GM12875 (cell line): ENCODE measurements at regions not wholly inside any gene's neighbourhood (a gene's known extent, or its start where the extent isn't known, plus 50 kb on each side); places are given as distances from the start of the nearest gene placed in this dataset.

Experiments
- H3K4me3 ChIP-seq: one replicate; pipeline ENCODE4 v1.5.1; 2011; ENCODE audit warnings: low read depth, low read length, control low read depth
- TF ChIP-seq, protein P1 (sequence below): IDR thresholded peaks from 2 replicates; pipeline ENCODE4 v1.5.1; 2011; ENCODE audit warnings: low read depth, mild to moderate bottlenecking, control low read depth, inconsistent platforms, low read length, moderate library complexity, borderline replicate concordance; ENCODE audit not compliant: insufficient read depth

DNA sequence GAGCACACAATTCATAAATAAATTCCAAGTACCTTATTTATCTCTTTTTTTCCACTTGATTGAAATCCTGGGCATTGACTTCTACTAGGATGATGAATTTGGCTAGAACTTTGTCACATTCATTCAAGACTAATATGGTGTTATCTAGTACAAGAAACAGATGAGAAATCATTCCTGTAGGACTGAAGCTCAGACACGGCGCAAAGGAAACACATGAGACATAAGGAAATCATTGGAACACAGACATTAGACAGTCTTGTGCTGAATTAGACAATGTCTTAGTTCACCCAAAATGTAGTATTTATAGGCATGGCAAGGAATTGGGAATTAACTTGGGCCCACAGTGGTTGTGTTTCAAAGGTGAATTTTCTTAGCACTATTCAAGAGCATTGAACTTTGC, 305.7 kb downstream of the SETD4 start:
- TF ChIP-seq, protein P1, sequence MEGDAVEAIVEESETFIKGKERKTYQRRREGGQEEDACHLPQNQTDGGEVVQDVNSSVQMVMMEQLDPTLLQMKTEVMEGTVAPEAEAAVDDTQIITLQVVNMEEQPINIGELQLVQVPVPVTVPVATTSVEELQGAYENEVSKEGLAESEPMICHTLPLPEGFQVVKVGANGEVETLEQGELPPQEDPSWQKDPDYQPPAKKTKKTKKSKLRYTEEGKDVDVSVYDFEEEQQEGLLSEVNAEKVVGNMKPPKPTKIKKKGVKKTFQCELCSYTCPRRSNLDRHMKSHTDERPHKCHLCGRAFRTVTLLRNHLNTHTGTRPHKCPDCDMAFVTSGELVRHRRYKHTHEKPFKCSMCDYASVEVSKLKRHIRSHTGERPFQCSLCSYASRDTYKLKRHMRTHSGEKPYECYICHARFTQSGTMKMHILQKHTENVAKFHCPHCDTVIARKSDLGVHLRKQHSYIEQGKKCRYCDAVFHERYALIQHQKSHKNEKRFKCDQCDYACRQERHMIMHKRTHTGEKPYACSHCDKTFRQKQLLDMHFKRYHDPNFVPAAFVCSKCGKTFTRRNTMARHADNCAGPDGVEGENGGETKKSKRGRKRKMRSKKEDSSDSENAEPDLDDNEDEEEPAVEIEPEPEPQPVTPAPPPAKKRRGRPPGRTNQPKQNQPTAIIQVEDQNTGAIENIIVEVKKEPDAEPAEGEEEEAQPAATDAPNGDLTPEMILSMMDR = no peak
- H3K4me3 ChIP-seq = no peak overlapping the region

DNA sequence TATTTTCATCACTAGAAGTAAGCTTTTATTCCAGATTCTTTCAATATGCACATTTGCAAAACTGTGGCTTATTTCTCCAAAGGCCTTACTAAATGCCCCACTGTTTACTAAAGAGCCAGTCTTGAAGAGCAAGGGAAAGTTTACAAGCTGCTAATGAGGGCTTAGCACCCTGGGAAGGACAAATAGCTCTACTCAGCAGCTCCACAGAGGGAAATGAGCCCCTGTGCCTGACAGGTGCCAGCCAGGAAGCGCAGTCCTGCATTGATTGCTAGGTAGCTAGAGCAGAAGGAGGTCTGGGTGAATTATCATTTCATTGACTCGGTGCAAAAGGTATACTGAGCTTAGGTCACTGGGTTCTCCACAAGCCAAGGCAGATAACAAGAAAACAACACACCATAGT, 307.0 kb downstream of the SETD4 start:
- H3K4me3 ChIP-seq = no peak overlapping the region
- TF ChIP-seq, protein P1 = no peak

DNA sequence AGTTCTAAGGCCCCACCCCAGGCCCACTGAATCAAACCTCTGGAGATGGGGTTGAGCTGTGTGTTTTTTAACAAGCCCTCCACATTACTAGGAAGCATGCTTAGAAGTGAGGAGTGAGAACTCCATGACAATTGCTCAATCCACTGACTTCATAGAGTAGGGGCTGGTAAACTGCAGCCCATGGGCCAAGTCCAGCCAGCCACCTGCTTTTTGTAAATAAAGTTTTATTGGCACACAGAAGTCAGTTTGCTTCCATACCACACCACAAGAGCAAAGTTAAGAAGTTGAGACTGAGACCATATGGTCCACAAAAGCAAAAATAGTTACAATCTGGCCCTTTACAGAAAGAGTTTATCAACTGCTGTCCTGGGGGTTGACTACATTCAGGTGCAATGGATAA, 309.2 kb downstream of the SETD4 start:
- H3K4me3 ChIP-seq = no peak overlapping the region

DNA sequence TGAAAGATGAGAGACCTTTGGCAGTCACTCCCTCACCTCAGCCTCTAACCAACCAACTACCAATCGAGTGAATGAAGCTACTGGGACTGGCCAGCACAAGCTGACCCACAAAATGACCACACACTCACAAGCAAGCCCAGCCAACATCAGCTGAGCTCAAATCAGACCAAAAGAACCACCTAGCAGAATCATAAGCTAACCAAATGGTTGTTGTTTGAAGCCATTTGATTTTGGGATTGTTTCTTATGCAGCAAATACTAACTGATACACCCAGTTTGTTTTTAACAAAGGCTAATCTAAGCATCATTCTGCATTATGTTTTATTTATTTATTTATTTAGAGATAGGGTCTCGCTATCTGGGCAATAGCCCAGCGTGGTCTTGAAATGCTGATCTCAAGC, 310.4 kb downstream of the SETD4 start:
- no peak overlapping the region for H3K4me3 ChIP-seq
- TF ChIP-seq, protein P1 = no peak

More for the DNA sequence above, 309.2 kb downstream of the SETD4 start:
- TF ChIP-seq, protein P1 = no peak

DNA sequence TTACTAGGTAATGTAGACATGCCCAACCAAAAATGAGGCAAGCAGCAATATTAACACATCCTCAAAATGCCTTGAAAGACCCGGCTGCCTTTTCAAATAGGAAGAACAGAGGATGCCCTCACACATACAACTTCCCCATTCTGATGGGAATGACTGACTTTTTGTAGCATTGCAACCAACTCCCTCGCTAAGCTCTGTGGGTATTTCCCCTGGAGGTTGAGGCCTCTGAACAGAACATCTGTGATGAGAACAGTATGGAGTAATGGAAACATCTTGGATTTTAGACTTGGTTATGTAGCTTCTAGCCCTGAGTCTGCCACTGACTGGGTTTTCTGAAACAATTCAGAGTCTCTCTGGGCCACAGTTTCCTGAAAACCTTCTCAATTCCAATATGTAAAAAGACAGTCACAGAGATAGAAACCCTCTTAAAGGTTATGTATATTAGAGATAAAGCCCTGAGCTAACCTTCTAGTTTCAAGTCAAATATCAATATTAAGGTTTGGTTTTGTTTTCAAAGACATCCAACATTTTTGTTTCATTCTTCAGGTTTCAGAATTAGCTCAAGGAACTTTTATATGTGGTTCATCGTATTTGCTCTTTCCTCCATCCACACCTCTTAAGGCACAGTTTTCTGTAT, 311.5 kb downstream of the SETD4 start:
- TF ChIP-seq, protein P1 = no peak
- no peak overlapping the region for H3K4me3 ChIP-seq

DNA sequence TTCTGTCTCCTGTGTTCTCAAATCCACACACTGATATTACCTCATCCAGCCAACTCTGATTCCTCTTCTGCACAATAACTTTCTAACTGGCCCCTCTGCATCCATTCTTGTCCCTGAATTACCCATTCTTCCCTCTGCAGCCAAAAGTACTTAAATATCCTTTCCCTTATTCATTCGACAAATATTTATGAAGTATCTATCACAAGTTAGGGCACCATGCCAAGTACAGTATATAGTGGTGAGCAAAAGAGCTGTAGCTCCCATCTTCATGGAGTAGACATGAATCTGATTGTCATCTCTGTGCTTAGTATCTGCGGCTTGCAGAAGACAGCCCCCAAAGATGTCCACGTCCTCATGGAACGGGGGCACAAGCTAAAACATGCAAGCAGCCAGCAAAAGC, 316.8 kb downstream of the SETD4 start:
- TF ChIP-seq, protein P1 = no peak
- H3K4me3 ChIP-seq = no peak overlapping the region

DNA sequence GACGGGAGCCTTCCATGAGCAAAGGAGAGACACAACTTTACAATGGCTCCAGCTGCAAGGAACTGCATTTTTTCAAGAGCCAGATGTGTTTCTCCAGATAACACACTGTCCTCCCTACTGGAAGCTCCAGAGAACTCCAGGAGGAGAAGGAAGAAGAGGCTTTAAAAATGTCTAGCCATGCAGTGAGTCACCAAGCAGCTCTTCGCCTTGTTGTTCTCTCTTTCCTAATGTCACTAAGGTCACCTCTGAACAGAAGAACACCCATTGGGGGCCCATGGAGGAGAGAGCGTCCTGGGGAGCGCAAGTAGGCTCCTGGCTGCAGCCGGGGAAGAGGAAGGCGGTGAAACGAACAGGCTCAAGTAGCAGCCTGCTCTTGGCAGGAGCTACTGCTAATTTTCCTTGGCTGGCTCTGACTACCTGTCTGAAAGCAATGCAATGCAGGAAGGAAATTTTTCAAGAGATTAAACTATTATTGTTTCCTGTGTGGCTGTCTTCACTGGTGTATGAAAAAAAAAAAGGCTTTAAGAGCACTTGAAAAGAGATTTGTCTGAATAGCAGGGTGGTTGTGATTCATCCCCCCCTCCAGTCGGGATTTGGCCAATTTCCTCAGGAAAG, 321.9 kb downstream of the SETD4 start:
- TF ChIP-seq, protein P1 = no peak
- no peak overlapping the region for H3K4me3 ChIP-seq
